GM10266 (cell line): ENCODE measurements at regions not wholly inside any gene's neighbourhood (a gene's known extent, or its start where the extent isn't known, plus 50 kb on each side); places are given as distances from the start of the nearest gene placed in this dataset.

Experiments used
- DNase-seq: peaks from one replicate; pipeline ENCODE4 v3.0.0; 2012; ENCODE audit errors: extremely low spot score
- TF ChIP-seq, protein P1 (sequence below): IDR thresholded peaks from 2 replicates; pipeline ENCODE4 v1.5.1; 2012; ENCODE audit warnings: mild to moderate bottlenecking, low read depth; ENCODE audit not compliant: control insufficient read depth, insufficient read depth; ENCODE audit errors: missing control alignments

GRCh38 chr15:38691965-38692788 is 127.6 kb upstream of the RASGRP1 start:
- TF ChIP-seq, protein P1, sequence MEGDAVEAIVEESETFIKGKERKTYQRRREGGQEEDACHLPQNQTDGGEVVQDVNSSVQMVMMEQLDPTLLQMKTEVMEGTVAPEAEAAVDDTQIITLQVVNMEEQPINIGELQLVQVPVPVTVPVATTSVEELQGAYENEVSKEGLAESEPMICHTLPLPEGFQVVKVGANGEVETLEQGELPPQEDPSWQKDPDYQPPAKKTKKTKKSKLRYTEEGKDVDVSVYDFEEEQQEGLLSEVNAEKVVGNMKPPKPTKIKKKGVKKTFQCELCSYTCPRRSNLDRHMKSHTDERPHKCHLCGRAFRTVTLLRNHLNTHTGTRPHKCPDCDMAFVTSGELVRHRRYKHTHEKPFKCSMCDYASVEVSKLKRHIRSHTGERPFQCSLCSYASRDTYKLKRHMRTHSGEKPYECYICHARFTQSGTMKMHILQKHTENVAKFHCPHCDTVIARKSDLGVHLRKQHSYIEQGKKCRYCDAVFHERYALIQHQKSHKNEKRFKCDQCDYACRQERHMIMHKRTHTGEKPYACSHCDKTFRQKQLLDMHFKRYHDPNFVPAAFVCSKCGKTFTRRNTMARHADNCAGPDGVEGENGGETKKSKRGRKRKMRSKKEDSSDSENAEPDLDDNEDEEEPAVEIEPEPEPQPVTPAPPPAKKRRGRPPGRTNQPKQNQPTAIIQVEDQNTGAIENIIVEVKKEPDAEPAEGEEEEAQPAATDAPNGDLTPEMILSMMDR, result no peak
- DNase-seq, result no peak

- TF ChIP-seq, protein P1, result no peak
- DNase-seq, result no peak
Observed at GRCh38 chr15:38692789-38693062, 128.1 kb upstream of the RASGRP1 start.

- TF ChIP-seq, protein P1, result no peak
- DNase-seq, result no peak
Observed at GRCh38 chr15:38695249-38696108, 130.9 kb upstream of the RASGRP1 start.

GRCh38 chr15:38696109-38696727 is 131.6 kb upstream of the RASGRP1 start:
- TF ChIP-seq, protein P1, result no peak
- DNase-seq, result peak; percentile 29

- DNase-seq, result no peak
- TF ChIP-seq, protein P1, result no peak
Observed at GRCh38 chr15:38696790-38697495, 132.3 kb upstream of the RASGRP1 start.

DNA sequence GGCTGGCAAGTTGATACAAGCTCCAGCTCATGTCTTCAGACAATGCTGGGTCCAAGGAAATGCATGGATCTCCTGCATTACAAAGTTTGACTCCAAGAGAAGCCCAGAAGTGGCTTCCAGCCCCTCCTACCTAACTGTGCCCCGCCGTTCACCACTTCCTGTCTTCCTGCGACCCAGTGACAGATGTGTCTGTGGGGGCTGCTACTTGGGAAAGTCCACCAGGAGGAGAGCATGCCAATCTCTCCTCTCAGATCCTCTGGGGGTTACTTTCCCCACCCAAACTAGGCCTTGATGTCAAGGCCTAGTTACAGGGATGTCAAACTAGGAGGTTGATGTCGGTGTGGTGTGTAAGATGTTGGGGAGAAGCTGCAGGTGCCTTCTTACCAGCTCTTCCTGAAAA is 133.6 kb upstream of the RASGRP1 start:
- no peak for DNase-seq
- TF ChIP-seq, protein P1, result no peak
